Hematopoietic multipotent progenitor cell treated with erythropoietin and hydrocortisone succinate and interleukin-3 and kit ligand, for 17 days (in vitro differentiated cells): ENCODE measurements at regions not wholly inside any gene's neighbourhood (a gene's known extent, or its start where the extent isn't known, plus 50 kb on each side); places are given as distances from the start of the nearest gene placed in this dataset.
"Not testable (repeated sequence)": the region's sequence is repeated elsewhere in the genome, so short reads cannot be mapped to it uniquely, and the experiment has no call there.

Source experiments
- DNase-seq: peaks from one replicate; pipeline ENCODE4 v3.0.0-alpha.2; 2015; ENCODE audit warnings: low spot score

DNA sequence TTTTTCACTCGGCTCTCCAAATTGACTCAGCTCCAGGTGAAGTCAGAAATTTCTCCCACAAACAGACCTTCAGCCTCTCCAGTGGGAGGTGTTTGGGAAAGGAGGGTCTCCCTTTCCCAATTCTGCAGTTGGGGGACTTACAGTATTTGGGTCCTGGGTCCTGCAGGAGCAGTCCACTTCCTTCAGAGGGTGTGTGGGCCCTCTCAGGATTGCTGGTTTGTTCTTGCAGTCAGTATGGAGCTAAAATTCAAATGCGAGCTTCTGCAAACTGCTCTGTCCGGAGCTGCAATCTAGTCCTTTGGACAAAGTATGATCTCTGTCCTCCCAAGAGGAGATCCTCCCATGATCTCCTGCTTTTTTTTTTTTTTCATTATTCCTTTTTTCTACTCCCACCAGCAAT, 87.9 kb upstream of the MSTN start:
- DNase-seq: no peak

DNA sequence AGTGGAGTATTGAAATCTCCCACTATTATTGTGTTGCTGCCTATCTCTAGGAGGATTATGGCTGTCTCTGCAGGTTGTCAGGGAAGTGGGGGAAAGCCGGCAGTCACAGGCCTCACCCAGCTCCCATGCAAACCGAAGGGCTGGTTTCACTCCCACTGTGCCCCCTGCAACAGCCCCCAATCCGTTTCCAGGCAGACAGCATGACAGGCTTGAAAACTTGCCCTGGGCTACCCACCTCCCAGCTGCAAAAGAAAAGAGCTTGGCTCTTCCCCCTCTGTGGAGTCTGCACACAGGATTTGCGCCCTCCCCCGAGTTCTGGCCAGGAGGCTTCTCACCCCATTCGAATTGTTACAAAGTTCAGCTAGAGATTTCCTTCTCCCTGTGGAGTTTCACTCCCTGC, 87.4 kb upstream of the MSTN start:
- no peak for DNase-seq

DNA sequence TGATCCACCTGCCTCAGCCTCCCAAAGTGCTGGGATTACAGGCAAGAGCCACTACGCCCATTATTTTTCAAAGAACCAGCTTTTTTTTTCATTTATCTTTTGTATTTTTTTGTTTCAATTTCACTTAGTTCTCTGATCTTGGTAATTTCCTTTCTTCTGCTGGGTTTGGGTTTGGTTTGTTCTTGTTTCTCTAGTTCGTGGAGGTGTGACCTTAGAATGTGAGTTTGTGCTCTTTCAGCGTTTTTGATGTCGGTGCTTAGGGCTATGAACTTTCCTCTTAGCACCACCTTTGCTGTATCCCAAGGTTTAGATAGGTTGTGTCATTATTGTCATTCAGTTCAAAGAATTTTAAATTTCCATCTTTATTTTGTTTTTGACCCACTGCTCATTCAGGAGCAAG, 86.7 kb upstream of the MSTN start:
- no peak for DNase-seq

DNA sequence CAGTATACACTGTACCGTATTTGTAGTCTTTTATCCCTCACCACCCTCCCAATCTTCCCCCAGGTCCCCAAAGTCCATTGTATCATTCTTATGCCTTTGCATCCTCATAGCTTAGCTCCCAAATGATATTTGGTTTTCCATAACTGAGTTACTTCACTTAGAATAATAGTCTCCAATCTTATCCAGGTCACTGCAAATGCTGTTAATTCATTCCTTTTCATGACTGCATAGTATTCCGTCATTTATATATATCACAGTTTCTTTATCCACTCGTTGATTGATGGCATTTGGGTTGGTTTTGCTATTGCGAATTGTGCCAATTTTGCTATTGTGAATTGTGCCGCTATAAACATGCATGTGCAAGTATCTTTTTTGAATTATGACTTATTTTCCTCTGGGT, 83.6 kb upstream of the MSTN start:
- DNase-seq: not testable (repeated sequence)

DNA sequence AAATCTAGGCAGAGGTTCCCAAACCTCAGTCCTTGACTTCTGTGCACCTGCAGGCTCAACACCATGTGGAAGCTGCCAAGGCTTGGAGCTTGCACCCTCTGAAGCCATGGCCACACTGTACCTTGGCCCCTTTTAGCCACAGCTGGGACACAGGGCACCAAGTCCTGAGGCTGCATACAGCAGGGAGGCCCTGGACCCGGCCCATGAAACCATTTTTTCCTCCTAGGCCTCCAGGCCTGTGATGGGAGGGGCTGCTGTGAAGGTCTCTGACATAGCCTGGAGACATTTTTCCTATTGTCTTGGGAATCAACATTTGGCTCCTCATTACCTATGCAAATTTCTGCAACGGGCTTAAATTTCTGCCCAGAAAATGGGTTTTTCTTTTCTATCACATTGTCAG, 77.9 kb upstream of the MSTN start:
- DNase-seq: not testable (repeated sequence)

DNA sequence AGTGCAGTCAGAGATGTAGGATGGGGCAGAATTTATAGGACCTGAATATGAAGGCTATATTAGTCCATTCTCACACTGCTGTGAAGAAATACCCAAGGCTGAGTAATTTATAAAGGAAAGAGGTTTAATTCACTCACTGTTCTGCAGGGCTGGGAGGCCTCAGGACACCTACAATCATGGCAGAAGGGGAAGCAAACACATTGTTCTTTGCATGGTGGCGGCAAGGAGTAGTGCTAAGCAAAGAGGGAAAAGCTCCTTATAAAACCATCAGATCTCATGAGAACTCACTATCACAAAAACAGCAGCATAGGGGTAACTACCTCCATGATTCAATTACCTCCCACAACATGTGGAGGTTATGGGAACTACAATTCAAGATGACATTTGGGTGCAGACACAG, 76.8 kb upstream of the MSTN start:
- DNase-seq: no peak

DNA sequence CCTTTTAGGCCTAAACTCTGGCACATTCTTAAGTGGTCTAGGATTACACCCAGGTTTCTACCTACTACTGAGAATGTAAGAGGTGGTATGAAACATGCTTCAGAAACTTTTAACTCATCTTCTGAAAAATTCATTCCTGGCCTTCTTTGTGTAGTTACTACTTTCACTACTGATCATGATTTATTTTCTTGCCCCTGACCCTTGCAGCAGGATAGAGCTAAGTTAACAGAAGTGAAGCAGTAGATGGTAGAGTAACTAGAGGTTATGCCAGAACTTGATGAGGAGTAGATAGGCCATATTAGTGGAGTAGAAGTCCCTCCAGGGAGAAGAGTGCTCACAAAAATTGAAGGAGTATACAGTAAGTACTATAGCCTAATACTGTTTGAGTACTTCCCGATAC, 75.5 kb upstream of the MSTN start:
- DNase-seq: no peak

DNA sequence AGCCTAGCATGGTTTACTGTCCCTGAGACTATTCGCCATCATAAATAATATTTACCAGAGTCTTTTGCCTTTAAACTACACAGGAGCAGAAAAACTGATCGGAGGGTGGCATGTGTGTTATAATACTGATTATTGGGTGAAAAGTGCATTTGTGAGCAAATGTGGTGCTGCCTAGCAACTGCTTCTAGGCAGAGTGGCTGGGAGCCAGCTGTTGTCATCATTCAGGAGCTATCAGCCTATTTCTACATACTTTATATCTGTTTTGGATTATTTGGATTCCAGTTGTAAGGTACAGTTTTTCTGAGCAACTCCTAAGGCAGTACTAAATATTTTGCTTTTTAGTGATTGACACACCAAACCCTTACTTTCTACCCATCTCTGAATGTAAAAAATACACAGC, 75.0 kb upstream of the MSTN start:
- no peak for DNase-seq

DNA sequence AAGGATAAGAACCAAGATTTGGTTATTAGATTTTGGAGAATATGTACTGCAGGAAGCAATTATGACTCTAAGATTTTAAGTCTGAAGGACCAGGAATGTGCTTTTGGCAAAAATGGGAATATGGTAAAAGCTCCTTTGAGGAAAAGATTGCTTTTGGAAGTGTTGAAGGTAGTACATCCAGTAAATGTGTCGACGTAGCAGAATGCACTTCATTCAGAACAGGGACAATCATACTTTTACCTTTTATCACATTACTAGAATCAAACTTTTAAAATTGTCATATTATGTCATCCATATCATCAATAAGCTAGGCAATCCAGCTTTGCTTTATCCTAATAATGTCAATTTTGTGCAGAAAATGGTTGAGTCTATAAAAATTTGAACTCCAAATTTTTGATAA, 74.3 kb upstream of the MSTN start:
- DNase-seq: no peak

DNA sequence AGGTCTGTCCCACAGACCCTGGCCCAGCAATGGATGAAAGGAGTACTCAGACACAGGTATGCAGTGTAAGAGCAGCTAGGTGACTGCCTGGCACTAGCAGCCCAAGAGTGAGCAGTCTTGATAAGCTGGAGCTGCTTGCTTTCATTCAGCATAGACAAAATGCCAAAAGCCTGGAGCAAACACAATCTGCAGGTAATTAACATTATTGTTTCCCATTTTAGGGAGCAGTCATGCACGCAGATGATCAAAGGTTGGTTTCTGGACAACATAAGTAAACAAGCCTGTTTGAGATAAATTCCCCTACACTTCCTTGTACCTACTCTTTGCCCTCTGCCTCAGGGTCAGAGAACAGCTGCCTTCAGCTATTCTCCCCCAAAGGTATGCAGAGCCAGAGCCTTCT, 73.7 kb upstream of the MSTN start:
- no peak for DNase-seq

DNA sequence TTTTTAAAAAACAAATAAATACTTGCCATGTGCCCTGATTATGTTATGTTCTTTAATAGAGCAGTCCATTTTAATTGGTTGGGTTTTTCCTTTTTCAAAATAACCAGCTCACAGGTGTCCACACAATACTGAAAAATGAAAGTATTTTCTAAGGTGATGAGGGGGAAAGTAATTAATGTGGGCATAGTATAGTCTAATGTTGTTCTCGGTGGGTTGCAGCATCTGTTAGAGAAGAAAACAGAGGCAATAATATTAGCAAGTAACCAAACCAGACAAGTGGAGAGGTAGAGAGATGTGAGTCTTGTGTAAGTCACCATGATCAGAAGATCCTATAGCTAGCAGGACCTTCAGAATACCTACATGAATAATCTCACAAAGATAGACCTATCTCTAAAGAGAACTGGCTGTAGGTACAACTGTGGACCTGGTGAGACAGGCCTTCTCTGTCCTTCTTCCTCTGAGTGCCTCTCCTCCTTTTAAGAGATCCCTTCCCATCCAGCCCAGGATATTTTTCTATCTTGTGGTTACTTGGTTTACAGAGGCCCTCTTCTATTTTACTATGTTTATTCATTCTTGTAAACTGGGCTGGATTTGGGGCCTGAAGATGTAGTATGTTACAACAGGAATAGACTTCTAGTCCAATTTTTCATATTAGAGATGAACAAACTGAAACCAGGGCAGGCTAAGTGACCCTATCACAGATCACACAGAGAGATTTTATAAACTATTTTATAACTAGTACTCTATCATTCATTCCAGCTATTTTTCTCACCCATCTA, 67.1 kb upstream of the MSTN start:
- DNase-seq: no peak

DNA sequence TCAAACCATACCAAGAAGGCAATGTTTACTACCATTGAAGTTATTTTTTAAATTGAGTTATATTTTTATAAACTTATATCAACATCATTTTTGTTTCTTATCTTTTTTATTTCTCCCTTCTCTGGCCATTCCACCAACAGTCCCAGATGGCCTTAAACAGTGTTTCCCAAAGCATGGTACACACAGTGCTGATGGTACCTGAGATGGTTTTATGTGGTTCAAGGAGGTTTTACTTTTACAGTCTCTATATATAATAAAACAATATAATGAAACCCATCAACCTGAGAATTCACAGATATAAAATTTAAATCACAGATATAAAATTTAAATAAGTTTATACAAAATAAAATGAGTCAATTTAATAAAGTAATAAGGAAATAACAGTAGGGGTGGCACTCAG, 65.1 kb upstream of the MSTN start:
- DNase-seq: no peak

DNA sequence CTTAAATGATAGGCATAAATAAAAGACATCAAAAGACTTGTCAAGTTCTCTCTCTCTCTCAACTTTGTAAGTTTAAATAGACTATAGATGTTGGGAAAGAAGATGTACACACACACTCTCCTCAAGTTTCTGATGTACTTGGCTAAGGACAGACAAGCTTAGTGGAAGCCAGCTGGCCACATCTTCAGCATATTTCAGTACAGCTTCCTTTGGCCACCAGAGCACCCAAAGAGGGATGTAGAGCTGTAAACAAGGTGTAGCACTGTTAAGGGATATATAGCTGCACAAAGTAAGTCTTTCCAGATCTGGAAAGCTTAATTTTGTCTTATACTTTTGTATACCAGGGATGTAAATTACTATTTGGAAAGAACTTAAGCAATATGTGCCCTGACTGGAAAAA, 64.3 kb upstream of the MSTN start:
- no peak for DNase-seq

DNA sequence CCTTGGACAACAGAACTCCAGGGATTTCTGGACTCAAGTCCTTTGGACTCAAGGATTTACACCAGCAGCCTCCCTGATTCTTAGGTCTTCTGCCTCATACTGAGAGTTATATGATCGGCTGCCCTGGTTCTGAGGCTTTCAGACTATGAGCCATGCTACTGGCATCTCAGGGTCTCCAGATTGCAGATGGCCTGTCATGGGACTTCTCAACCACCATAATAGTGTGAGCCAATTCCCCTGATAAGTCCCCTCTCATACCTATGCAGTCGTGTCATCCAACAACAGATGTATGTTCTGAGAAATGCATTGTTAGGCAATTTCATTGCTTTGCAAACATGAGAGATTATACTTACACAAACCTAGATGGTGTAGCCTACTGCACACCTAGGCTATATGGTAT, 61.4 kb upstream of the MSTN start:
- DNase-seq: no peak

DNA sequence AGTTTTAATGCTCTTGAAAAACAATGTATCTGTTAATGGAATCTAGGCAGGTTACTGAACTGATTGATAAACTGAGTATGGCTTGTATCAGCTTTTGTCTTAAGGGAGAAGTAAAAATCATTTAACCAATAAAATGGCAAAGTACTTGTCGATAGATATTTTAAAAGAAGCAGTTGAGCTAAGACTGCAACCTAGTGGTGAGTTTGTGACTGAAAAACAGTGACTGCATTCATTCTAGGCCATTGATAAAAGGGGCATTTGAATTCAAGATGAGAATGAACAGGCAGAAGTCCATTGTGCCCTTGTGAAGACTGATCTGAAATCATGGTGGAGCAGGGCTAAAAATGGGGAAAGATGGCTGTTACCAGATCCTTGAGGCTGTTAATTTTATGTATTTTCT, 59.4 kb upstream of the MSTN start:
- peak; percentile 9 for DNase-seq

DNA sequence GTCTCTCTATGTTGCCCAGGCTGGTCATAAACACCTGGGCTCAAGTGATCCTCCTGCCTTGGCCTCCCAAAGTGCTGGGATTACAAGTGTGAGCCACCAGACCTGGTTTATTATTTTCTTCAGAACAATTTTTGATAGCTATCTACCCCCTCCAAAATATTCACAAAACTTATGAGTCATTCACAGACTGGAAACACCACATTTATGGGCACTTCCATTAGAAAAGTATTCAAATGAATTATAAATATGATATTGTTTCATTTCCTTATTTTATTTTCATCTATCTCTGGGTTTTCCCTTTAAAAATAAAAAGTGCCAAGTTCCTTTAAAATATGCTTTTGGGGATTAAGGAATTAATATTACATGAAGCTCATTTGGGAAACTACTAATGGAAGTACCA, 58.8 kb upstream of the MSTN start:
- no peak for DNase-seq

DNA sequence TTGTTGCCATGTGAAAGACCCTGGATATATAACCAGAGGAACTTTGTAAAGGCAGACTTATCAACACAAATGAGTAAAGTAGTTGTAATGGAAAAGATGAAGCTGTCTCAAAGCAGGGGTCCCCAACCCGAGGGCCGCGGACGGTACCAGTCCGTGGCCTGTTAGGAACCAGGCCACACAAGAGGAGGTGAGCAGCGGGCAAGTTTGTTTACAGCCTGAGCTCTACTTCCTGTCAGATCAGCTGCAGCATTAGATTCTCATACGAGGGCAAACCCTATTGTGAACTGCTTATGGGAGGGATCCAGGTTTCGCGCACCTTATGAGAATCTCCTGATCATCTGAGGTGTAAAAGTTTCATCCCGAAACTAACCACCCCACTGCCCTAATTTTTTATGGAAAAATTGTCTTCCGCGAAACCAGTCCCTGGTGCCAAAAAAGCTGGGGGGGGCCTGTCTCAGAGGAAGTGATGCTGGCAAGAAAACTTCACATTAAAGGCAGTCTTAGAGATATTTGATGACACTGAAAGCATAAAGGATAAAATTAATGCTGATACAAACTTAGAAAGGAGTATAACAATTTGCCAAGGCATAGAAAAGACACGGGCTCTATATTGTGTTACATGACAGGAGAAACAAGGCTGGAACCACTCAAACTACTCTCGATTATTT, 57.5 kb upstream of the MSTN start:
- DNase-seq: no peak

DNA sequence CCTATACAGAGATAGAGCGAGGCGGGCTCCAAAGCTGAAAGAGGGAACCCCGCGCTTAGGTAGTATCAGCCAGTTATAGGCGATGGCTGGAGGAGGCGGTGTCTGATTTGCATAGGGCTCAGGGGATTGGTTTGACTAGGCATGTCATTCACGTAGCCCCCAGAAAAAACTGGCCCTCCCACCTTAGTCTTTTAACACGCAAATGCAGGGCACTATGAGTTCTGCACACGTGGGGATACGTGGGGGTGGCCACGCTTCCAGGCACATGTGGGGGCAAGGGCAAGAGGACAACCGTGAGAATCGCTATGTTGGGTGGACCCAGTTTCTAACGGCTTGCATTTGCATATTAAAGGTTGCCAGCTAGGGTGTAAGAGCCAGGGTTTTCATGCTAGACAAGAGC, 56.7 kb upstream of the MSTN start:
- DNase-seq: no peak

DNA sequence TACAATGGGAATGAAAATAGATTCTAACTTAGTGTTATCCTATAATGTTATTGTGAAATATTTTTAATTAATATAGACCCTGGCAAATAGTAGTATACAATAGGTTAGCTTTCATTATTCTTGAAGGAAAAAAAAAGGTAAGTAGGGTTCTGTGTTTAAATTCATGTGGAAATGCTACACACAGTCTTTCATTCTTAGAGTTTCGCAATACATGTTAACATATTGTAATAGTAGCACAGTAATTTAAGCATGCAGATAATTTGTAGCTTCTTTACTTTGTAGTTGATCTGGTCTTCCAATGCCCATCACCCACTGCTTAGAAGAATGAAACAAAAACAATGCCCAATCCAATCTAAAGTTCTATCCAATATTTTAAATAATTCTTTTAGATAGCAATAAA, 54.8 kb upstream of the MSTN start:
- no peak for DNase-seq

DNA sequence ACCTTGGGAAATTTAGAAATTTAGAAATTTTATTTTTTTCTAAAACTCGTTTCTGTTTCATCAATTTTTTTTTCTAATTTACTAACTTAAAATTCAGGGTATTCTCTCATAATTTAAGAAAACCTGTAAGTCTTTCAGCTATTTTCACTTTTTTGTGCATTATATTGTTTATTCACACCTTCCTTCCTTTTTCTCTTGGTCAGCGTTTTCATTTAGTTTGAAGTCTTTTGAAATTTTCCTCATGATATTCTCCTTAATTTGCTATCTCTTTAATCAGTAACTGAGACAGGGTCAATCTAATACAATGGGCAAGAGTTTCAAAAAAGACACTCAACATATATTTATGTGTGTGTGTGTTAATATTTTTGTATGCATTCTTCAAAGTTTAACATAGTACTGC, 50.5 kb upstream of the MSTN start:
- no peak for DNase-seq
